ENCODE measurements at regions not wholly inside any gene's neighbourhood (a gene's known extent, or its start where the extent isn't known, plus 50 kb on each side); places are given as distances from the start of the nearest gene placed in this dataset.

GRCh38 chrX:4588466-4588865 lies 875.0 kb upstream of the PRKX start (continued):
- TF ChIP-seq ZNF462 (CRISPR knock-in tag; IDR thresholded peaks at IDR 0.05) (no peak), ZNF114 (CRISPR knock-in tag; IDR thresholded peaks at IDR 0.05) (no peak), EZH2 (IDR thresholded peaks at IDR 0.05; ENCODE audit: low read depth, unreplicated experiment) (no peak)
- TF ChIP-seq, protein P1, sequence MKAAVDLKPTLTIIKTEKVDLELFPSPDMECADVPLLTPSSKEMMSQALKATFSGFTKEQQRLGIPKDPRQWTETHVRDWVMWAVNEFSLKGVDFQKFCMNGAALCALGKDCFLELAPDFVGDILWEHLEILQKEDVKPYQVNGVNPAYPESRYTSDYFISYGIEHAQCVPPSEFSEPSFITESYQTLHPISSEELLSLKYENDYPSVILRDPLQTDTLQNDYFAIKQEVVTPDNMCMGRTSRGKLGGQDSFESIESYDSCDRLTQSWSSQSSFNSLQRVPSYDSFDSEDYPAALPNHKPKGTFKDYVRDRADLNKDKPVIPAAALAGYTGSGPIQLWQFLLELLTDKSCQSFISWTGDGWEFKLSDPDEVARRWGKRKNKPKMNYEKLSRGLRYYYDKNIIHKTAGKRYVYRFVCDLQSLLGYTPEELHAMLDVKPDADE (IDR thresholded peaks at IDR 0.05): no peak

DNA sequence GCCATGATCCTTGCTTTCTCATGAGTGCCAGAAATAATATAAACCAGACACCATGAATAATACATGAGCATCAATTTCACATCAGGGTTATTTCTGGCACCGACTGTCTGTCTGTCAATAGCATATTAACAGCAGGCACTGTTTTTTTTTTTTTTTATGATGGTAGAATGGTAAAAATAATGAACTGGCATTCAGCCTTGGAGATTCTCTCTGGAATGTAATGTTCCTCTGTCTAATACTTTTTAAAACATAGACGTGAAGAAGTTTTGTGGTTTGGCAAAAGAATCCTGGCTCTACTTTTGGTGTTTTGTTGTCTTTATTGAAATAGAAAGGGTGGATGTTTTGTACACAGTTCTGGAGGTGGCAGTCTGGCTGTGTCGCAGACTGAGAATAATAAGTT lies 874.6 kb upstream of the PRKX start:
- ATAC-seq (no peak), DNase-seq (ENCODE audit: low spot score) (no peak)
- Mint-ChIP-seq H3K4me1 (no peaks in the 10 kb centered on the region), H3K27ac (no peak overlapping the region), H3K9me3 (no peaks in the 10 kb centered on the region), H3K36me3 (ENCODE audit: low read depth) (no peaks in the 10 kb centered on the region), H3K4me3 (no peak overlapping the region), H3K27me3 (ENCODE audit: insufficient read depth, low read depth, poor library complexity) (peaks cover 2% of the 10 kb centered on the region)
- Histone ChIP-seq H3K4me1 (ENCODE audit: insufficient read depth) (no peaks in the 10 kb centered on the region), H3K9me2 (ENCODE audit: insufficient read depth) (no peaks in the 10 kb centered on the region), H2AFZ (no peak overlapping the region), H3K27ac (ENCODE audit: low read depth) (no peak overlapping the region), H3K4me3 (no peak overlapping the region), H3K27me3 (ENCODE audit: insufficient read depth) (no peaks in the 10 kb centered on the region), H3K36me3 (ENCODE audit: insufficient read depth) (no peaks in the 10 kb centered on the region), H3K4me2 (no peak overlapping the region), H3F3A (replicated peaks; ENCODE audit: low read depth) (no peaks in the 10 kb centered on the region), H4K20me1 (replicated peaks; ENCODE audit: insufficient read depth) (no peaks in the 10 kb centered on the region), H3K79me2 (replicated peaks; ENCODE audit: insufficient read depth) (no peaks in the 10 kb centered on the region)
- TF ChIP-seq ZNF331 (CRISPR knock-in tag; IDR thresholded peaks at IDR 0.05; ENCODE audit: low read depth) (no peak), NANOG (IDR thresholded peaks at IDR 0.05; ENCODE audit: borderline replicate concordance) (no peak)
